Activated CD8-positive, alpha-beta T cell treated with anti-CD3 and anti-CD28 coated beads for 36 hours (primary cell): ENCODE measurements at regions not wholly inside any gene's neighbourhood (a gene's known extent, or its start where the extent isn't known, plus 50 kb on each side); places are given as distances from the start of the nearest gene placed in this dataset.

Experiments used
- ATAC-seq: fragments of 200-7000 bp; cut with Tn5 transposase; one replicate; pipeline ENCODE4 v1.10.0; 2021; ENCODE audit warnings: mild to moderate bottlenecking, moderate library complexity
- CTCF ChIA-PET: fragments of 350-600 bp; sonication (Branson Sonifier 250); formaldehyde crosslinking; loops from one replicate; lab custom pipeline; 2021; ENCODE audit warnings: antibody characterized with exemption; lab: Charles Lee
- POLR2A ChIA-PET: fragments of 350-600 bp; sonication (Branson Sonifier 250); formaldehyde crosslinking; loops from one replicate; lab custom pipeline; 2021; ENCODE audit warnings: antibody characterized with exemption; lab: Charles Lee
- DNase-seq: peaks from one replicate; pipeline ENCODE4 v3.0.0-alpha.2; 2020
- H3K27ac Mint-ChIP-seq: one replicate; pipeline ENCODE4 v1.8.0; 2021; ENCODE audit warnings: mild to moderate bottlenecking, mixed read lengths
- H3K27me3 Mint-ChIP-seq: one replicate; pipeline ENCODE4 v1.8.0; 2021; ENCODE audit warnings: mixed read lengths
- H3K36me3 Mint-ChIP-seq: one replicate; pipeline ENCODE4 v1.8.0; 2021; ENCODE audit warnings: low read depth, mixed read lengths
- H3K4me1 Mint-ChIP-seq: one replicate; pipeline ENCODE4 v1.8.0; 2021; ENCODE audit warnings: low read depth, mixed read lengths
- H3K4me3 Mint-ChIP-seq: one replicate; pipeline ENCODE4 v1.8.0; 2021; ENCODE audit warnings: mild to moderate bottlenecking, moderate library complexity, mixed read lengths
- H3K9me3 Mint-ChIP-seq: one replicate; pipeline ENCODE4 v1.8.0; 2021; ENCODE audit warnings: mixed read lengths
- CTCF ChIP-seq: fragments of 200-600 bp; IDR thresholded peaks from one replicate; pipeline ENCODE4 v1.8.0; 2022; ENCODE audit warnings: antibody characterized with exemption, mild to moderate bottlenecking
- intact Hi-C: fragments of 100-400 bp; cut with micrococcal nuclease; formaldehyde crosslinking; loops from one replicate; pipeline ENCODE4 v1.10.0; 2022

- CTCF ChIA-PET, result no interaction called here
- ATAC-seq (peak; percentile 42), DNase-seq (no peak)
- intact Hi-C loops, result loop anchor here (10.0 kb wide), 2 partner anchors 274 to 444 kb away; no protein-coding TSS in a partner anchor
- no peaks in the 10 kb centered on the region for H3K36me3 Mint-ChIP-seq
- H3K27ac Mint-ChIP-seq, result no peak overlapping the region
- no peak overlapping the region for H3K4me3 Mint-ChIP-seq
- H3K27me3 Mint-ChIP-seq, result peaks cover 4% of the 10 kb centered on the region
- TF ChIP-seq CTCF, result no peak
- POLR2A ChIA-PET, result interaction anchor here (1.3 kb wide), 1 partner anchor 248 kb away, joined by 3 read pairs; no protein-coding TSS in a partner anchor
- H3K4me1 Mint-ChIP-seq, result peaks cover 30% of the 10 kb centered on the region
- no peaks in the 10 kb centered on the region for H3K9me3 Mint-ChIP-seq
Observed at GRCh38 chr10:88110355-88110754, 246.9 kb downstream of the PTEN start.

GRCh38 chr10:88110822-88111221 is 247.4 kb downstream of the PTEN start:
- H3K4me3 Mint-ChIP-seq, result no peak overlapping the region
- DNase-seq (no peak), ATAC-seq (no peak)
- peaks cover 30% of the 10 kb centered on the region for H3K4me1 Mint-ChIP-seq
- ChIA-PET CTCF (no interaction called here), POLR2A (interaction anchor here (1.3 kb wide), 1 partner anchor 249 kb away, joined by 3 read pairs; no protein-coding TSS in a partner anchor)
- no peak for TF ChIP-seq CTCF
- peaks cover 4% of the 10 kb centered on the region for H3K27me3 Mint-ChIP-seq
- intact Hi-C loops, result loop anchor here (10.0 kb wide), 2 partner anchors 274 to 444 kb away; no protein-coding TSS in a partner anchor
- no peaks in the 10 kb centered on the region for H3K9me3 Mint-ChIP-seq
- H3K27ac Mint-ChIP-seq, result no peak overlapping the region
- no peaks in the 10 kb centered on the region for H3K36me3 Mint-ChIP-seq

GRCh38 chr10:88111294-88111693 is 247.9 kb downstream of the PTEN start:
- ATAC-seq (no peak), DNase-seq (no peak)
- Mint-ChIP-seq H3K4me3 (no peak overlapping the region), H3K4me1 (peaks cover 30% of the 10 kb centered on the region), H3K27ac (no peak overlapping the region), H3K9me3 (no peaks in the 10 kb centered on the region), H3K36me3 (no peaks in the 10 kb centered on the region), H3K27me3 (peaks cover 4% of the 10 kb centered on the region)
- ChIA-PET POLR2A (interaction anchor here (0.6 kb wide), 1 partner anchor 494 kb away, joined by 3 read pairs; no protein-coding TSS in a partner anchor), CTCF (no interaction called here)
- TF ChIP-seq CTCF, result no peak
- intact Hi-C loops, result loop anchor here (10.0 kb wide), 2 partner anchors 274 to 444 kb away; no protein-coding TSS in a partner anchor

- TF ChIP-seq CTCF, result no peak
- Mint-ChIP-seq H3K27me3 (peaks cover 4% of the 10 kb centered on the region), H3K36me3 (no peaks in the 10 kb centered on the region), H3K27ac (no peak overlapping the region), H3K4me1 (peaks cover 19% of the 10 kb centered on the region), H3K4me3 (no peak overlapping the region), H3K9me3 (no peaks in the 10 kb centered on the region)
- ChIA-PET POLR2A (no interaction called here), CTCF (interaction anchor here (0.9 to 1.7 kb wide), 10 partner anchors 8 to 251 kb away, joined by 3 to 8 read pairs (median 4); no protein-coding TSS in a partner anchor)
- no peak for ATAC-seq
- intact Hi-C loops, result loop anchor here (10.0 kb wide), 2 partner anchors 272 to 442 kb away; no protein-coding TSS in a partner anchor
- DNase-seq, result no peak
Observed at GRCh38 chr10:88113232-88113631, 249.8 kb downstream of the PTEN start.

GRCh38 chr10:88113657-88114272 is 250.3 kb downstream of the PTEN start:
- no peaks in the 10 kb centered on the region for H3K9me3 Mint-ChIP-seq
- intact Hi-C loops, result loop anchor here (10.0 kb wide), 2 partner anchors 271 to 441 kb away; no protein-coding TSS in a partner anchor
- TF ChIP-seq CTCF, result no peak
- no peak overlapping the region for H3K4me3 Mint-ChIP-seq
- ChIA-PET CTCF (interaction anchor here (0.9 to 1.7 kb wide), 13 partner anchors 9 to 274 kb away, joined by 3 to 8 read pairs (median 3); no protein-coding TSS in a partner anchor), POLR2A (interaction anchor here (0.7 to 1.5 kb wide), 2 partner anchors 14 to 22 kb away, joined by 3 to 7 read pairs; no protein-coding TSS in a partner anchor)
- DNase-seq, result no peak
- H3K27me3 Mint-ChIP-seq, result peaks cover 4% of the 10 kb centered on the region
- no peaks in the 10 kb centered on the region for H3K36me3 Mint-ChIP-seq
- H3K4me1 Mint-ChIP-seq, result peaks cover 16% of the 10 kb centered on the region
- no peak for ATAC-seq
- H3K27ac Mint-ChIP-seq, result no peak overlapping the region
